ENCODE measurements at regions not wholly inside any gene's neighbourhood (a gene's known extent, or its start where the extent isn't known, plus 50 kb on each side); places are given as distances from the start of the nearest gene placed in this dataset.
A peak's percentile ranks its signal among the peaks of the same experiment; 100 is the strongest.

GRCh38 chr1:184158896-184159681, 107.6 kb downstream of the TSEN15 start:
- Histone ChIP-seq H3K4me1 (peaks cover 19% of the 10 kb centered on the region), H3K9me3 (no peaks in the 10 kb centered on the region), H3K4me3 (no peak overlapping the region), H3K27me3 (no peaks in the 10 kb centered on the region), H3K36me3 (no peaks in the 10 kb centered on the region), H3K27ac (peak overlapping the region; percentile 9)
- intact Hi-C loops (cut with DNase I), result no loop called here
- DNase-seq (no peak), ATAC-seq (peak; percentile 22)
- no peak for TF ChIP-seq CTCF (IDR thresholded peaks at IDR 0.05)

- H3K27ac ChIP-seq, result peak overlapping the region; percentile 8
- DNase-seq (no peak), ATAC-seq (peak; percentile 28)
- H3K36me3 ChIP-seq, result no peaks in the 10 kb centered on the region
- no peaks in the 10 kb centered on the region for H3K27me3 ChIP-seq
- no peak overlapping the region for H3K4me3 ChIP-seq
- no peaks in the 10 kb centered on the region for H3K9me3 ChIP-seq
- TF ChIP-seq CTCF (IDR thresholded peaks at IDR 0.05), result no peak
- intact Hi-C loops (cut with DNase I), result no loop called here
- peaks cover 22% of the 10 kb centered on the region for H3K4me1 ChIP-seq
Observed at GRCh38 chr1:184160236-184160635, 108.7 kb downstream of the TSEN15 start.

GRCh38 chr1:184161071-184161698, 109.7 kb downstream of the TSEN15 start:
- Histone ChIP-seq H3K4me1 (peaks cover 22% of the 10 kb centered on the region), H3K4me3 (no peak overlapping the region), H3K9me3 (no peaks in the 10 kb centered on the region), H3K27me3 (no peaks in the 10 kb centered on the region), H3K27ac (peak overlapping the region; percentile 27), H3K36me3 (no peaks in the 10 kb centered on the region)
- DNase-seq (no peak), ATAC-seq (peak; percentile 52)
- no peak for TF ChIP-seq CTCF (IDR thresholded peaks at IDR 0.05)
- intact Hi-C loops (cut with DNase I), result no loop called here

- Histone ChIP-seq H3K27ac (no peak overlapping the region), H3K27me3 (no peaks in the 10 kb centered on the region), H3K9me3 (no peaks in the 10 kb centered on the region), H3K4me3 (no peak overlapping the region), H3K36me3 (no peaks in the 10 kb centered on the region), H3K4me1 (peaks cover 22% of the 10 kb centered on the region)
- no peak for TF ChIP-seq CTCF (IDR thresholded peaks at IDR 0.05)
- ATAC-seq (no peak), DNase-seq (no peak)
- intact Hi-C loops (cut with DNase I), result no loop called here
Observed at GRCh38 chr1:184162281-184162680, 110.8 kb downstream of the TSEN15 start.

GRCh38 chr1:184163674-184164465, 112.3 kb downstream of the TSEN15 start:
- intact Hi-C loops (cut with DNase I), result no loop called here
- Histone ChIP-seq H3K27ac (no peak overlapping the region), H3K9me3 (no peaks in the 10 kb centered on the region), H3K4me3 (no peak overlapping the region), H3K4me1 (peaks cover 22% of the 10 kb centered on the region), H3K36me3 (no peaks in the 10 kb centered on the region), H3K27me3 (no peaks in the 10 kb centered on the region)
- no peak for TF ChIP-seq CTCF (IDR thresholded peaks at IDR 0.05)
- peak; percentile 46 for ATAC-seq
- no peak for DNase-seq

All from upper lobe of right lung (tissue), 1 donor.